Progenitor cell of endocrine pancreas (in vitro differentiated cells): ENCODE measurements at regions not wholly inside any gene's neighbourhood (a gene's known extent, or its start where the extent isn't known, plus 50 kb on each side); places are given as distances from the start of the nearest gene placed in this dataset.
A peak's percentile ranks its signal among the peaks of the same experiment; 100 is the strongest.

Experiments
- DNase-seq: peaks from one replicate; pipeline ENCODE4 v3.0.0; 2021; ENCODE audit warnings: low spot score; ENCODE audit not compliant: unreplicated experiment
- H3K27ac Mint-ChIP-seq: 2 replicates; pipeline ENCODE4 v1.8.0; 2021; ENCODE audit warnings: mild to moderate bottlenecking, moderate library complexity, mixed read lengths
- H3K27me3 Mint-ChIP-seq: 2 replicates; pipeline ENCODE4 v1.8.0; 2021; ENCODE audit warnings: mixed read lengths
- H3K36me3 Mint-ChIP-seq: 2 replicates; pipeline ENCODE4 v1.8.0; 2022; ENCODE audit warnings: mixed read lengths; ENCODE audit not compliant: insufficient read depth
- H3K4me1 Mint-ChIP-seq: 2 replicates; pipeline ENCODE4 v1.8.0; 2021; ENCODE audit warnings: low read depth, mixed read lengths
- H3K4me3 Mint-ChIP-seq: 2 replicates; pipeline ENCODE4 v1.8.0; 2021; ENCODE audit warnings: low read depth, mild to moderate bottlenecking, moderate library complexity, mixed read lengths
- H3K9me3 Mint-ChIP-seq: 2 replicates; pipeline ENCODE4 v1.8.0; 2021; ENCODE audit warnings: low read depth, mixed read lengths
- CTCF ChIP-seq: fragments of 200-600 bp; sonication (generic); IDR thresholded peaks from one replicate; pipeline ENCODE4 v1.5.0; 2021; ENCODE audit warnings: antibody characterized with exemption, mild to moderate bottlenecking; ENCODE audit not compliant: unreplicated experiment

GRCh38 chr2:133673305-133673905, 105.1 kb upstream of the NCKAP5 start:
- H3K36me3 Mint-ChIP-seq: peaks cover 3% of the 10 kb centered on the region
- H3K27ac Mint-ChIP-seq: peak overlapping the region; percentile 94
- DNase-seq: no peak
- no peaks in the 10 kb centered on the region for H3K27me3 Mint-ChIP-seq
- H3K4me3 Mint-ChIP-seq: peak overlapping the region; percentile 27
- TF ChIP-seq CTCF: no peak
- peaks cover 34% of the 10 kb centered on the region for H3K4me1 Mint-ChIP-seq
- peaks cover 7% of the 10 kb centered on the region for H3K9me3 Mint-ChIP-seq

GRCh38 chr2:133674066-133674432, 105.8 kb upstream of the NCKAP5 start:
- H3K27ac Mint-ChIP-seq: peak overlapping the region; percentile 94

GRCh38 chr2:133674433-133675331, 106.4 kb upstream of the NCKAP5 start:
- H3K27me3 Mint-ChIP-seq: no peaks in the 10 kb centered on the region
- TF ChIP-seq CTCF: no peak
- H3K4me1 Mint-ChIP-seq: peaks cover 34% of the 10 kb centered on the region
- no peak for DNase-seq
- peak overlapping the region; percentile 30 for H3K4me3 Mint-ChIP-seq
- no peaks in the 10 kb centered on the region for H3K36me3 Mint-ChIP-seq
- peaks cover 2% of the 10 kb centered on the region for H3K9me3 Mint-ChIP-seq
- H3K27ac Mint-ChIP-seq: peak overlapping the region; percentile 94

More at GRCh38 chr2:133674066-133674432, 105.8 kb upstream of the NCKAP5 start:
- Mint-ChIP-seq H3K4me3 (peak overlapping the region; percentile 27), H3K36me3 (peaks cover 1% of the 10 kb centered on the region), H3K9me3 (peaks cover 3% of the 10 kb centered on the region), H3K27me3 (no peaks in the 10 kb centered on the region), H3K4me1 (peaks cover 34% of the 10 kb centered on the region)
- DNase-seq: no peak
- no peak for TF ChIP-seq CTCF

DNA sequence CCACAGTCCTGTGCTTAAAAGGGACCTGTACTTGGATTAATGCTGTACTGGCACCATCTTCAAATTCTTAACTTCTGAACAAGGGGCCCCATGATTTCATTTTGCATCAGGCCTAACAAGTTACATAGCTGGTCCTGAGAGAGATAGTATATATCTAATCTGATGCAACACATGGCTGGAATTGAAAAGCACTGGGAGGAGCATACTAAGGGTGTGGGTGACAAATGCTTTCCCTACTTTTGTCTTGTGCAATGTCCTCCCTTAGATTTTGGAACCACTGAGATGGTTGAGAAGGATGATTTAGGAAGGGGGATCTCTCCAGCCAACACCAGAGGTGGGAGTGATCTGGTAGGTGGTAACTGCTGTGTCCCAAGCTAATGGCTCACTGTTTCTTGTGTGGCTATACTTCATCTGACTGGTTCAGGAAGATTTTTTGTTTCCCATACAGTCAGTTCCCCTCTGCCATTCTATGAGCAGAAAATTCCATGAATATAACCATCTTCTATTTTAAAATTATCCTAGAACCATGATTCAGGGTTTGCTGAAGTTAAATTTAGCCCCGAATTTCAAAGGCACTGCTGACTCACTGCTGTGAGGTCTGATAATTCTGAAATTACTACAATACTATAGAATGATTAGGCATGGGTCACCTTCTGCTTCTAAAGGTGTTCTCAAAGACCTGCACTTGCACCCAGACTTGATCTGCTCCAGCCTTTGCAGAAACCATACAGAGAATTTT, 108.3 kb upstream of the NCKAP5 start:
- H3K36me3 Mint-ChIP-seq: no peaks in the 10 kb centered on the region
- H3K27me3 Mint-ChIP-seq: no peaks in the 10 kb centered on the region
- no peak for DNase-seq
- H3K27ac Mint-ChIP-seq: no peak overlapping the region
- H3K4me1 Mint-ChIP-seq: peaks cover 45% of the 10 kb centered on the region
- H3K4me3 Mint-ChIP-seq: no peak overlapping the region
- no peaks in the 10 kb centered on the region for H3K9me3 Mint-ChIP-seq
- TF ChIP-seq CTCF: no peak
